GM21390 (cell line): ENCODE measurements at regions not wholly inside any gene's neighbourhood (a gene's known extent, or its start where the extent isn't known, plus 50 kb on each side); places are given as distances from the start of the nearest gene placed in this dataset.
"Not testable (repeated sequence)": the region's sequence is repeated elsewhere in the genome, so short reads cannot be mapped to it uniquely, and the experiment has no call there.

Experiments used
- ATAC-seq: cut with Tn5 transposase; IDR thresholded peaks from one replicate; pipeline ENCODE4 v1.9.1; 2021; ENCODE audit not compliant: unreplicated experiment

DNA sequence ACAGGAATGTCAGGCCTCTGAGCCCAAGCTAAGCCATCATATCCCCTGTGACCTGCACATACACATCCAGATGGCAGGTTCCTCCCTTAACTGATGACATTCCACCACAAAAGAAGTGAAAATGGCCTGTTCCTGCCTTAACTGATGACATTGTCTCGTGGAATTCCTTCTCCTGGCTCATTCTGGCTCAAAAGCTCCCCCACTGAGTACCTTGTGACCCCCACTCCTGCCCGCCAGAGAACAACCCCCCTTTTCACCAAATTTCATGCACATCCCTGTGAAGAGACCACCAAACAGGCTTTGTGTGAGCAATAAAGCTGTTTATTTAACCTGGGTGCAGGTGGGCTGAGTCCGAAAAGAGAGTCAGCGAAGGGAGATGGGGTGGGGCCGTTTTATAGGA is 447.4 kb downstream of the FGF13 start:
- not testable (repeated sequence) for ATAC-seq

- ATAC-seq: no peak
Observed at GRCh38 chrX:138270931-138271330, 440.6 kb downstream of the FGF13 start.

- ATAC-seq: not testable (repeated sequence)
Observed at GRCh38 chrX:138282598-138283150, 428.8 kb downstream of the FGF13 start.

DNA sequence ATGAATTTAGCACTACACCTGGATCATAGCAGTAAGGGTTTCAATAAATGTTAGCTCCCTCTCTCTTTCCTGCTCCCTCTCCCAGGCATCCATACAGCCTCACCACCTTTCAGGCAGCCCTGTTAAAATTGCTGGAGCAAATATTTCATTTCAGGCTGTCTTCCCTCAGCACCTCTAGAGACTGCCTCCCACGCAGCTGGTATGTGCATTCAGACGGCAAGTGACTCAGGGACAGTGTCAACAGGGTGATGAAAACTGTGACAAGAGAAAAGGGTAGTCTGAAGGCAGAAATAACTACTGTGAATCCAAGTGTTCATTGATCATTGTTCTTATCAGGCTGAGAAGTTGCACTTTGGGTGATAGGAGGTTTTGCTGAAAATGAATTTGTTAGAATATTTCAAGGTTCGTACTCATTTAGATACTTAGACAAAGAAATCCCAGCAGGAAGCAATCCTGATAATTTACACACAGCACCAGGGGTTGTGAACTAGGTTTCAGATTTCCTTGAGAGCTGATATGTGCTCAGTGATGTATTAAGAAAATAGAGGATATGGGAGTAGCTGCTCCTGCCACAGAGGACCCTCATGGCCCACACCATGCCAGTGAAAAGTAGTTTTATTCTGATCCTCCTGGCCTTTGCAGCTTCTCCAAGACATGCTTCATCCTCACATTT is 424.2 kb downstream of the FGF13 start:
- ATAC-seq: no peak

DNA sequence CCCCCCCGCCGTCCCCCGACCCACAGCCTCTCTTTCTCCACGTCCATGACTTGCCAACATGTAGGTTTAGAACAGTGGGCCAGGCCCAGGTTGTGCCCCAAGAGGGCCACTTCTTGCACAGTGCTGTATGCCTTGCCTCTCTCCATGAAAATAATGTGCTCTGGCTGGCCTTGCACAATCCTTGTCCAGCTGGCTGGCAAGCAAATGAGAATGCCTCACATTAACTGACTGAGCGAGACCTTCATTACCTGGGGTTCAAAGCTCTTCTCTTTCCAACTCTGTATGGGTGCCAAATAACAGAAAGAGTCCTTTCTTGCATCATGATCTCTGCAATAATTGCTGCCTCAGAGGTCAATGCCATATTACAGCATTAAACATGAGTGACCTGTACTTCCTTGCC is 416.6 kb downstream of the FGF13 start:
- ATAC-seq: no peak

DNA sequence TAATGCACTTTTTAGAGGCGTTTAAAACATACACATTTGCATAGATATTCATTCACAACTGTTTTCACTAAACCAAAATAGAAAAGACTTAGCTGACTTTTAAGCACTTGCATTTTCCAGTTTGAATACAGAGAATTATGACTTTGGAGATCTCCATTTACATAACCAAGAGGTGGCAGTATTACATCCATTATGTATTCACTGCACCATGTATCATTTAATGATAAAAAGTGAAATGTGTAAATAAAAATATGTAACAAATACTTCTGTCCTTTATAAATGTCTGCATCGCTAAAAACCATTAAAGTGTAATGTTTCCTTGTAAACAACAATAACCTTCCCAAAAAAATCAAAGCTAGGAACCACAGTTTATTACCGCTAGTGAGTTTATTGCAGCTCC is 413.2 kb downstream of the FGF13 start:
- ATAC-seq: no peak

DNA sequence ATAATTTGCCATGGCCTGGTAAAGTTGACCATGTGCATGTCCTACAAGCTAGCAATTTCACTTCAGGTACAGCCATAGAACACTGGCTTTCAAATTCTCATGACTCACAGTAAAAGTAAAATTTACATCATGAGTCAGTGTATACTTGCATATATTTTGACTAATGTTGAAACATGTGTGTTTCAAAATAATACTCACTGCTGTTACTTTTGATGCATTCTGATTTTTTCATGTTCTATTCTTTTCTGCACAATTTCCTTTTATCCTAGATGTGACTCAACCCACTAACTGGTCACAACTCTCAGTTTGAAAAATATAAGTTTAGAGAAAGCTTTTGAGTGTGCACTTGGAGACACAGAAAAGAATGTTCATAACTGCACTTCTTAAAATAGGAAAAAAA is 365.7 kb downstream of the FGF13 start:
- ATAC-seq: no peak

- ATAC-seq: no peak
Observed at GRCh38 chrX:138349351-138349750, 362.2 kb downstream of the FGF13 start.

DNA sequence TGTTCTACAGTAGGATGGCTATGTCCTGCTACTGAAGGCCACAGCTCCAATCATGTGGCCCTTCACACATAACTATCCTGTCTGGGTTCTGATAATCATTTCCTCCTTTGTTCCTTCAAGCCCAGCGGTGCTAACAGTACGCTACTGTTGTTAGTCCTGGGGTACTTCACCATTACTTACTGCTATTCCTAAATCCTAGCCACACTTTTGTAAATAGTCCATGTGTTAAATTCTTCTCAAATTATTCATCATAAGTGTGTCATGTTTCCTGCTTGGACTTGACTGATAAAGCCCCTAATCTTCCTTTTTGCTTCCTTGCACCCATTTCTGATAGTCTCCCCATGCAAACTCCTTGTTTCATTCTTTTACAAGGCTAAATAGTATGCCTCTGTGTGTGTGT is 332.6 kb downstream of the FGF13 start:
- ATAC-seq: no peak

DNA sequence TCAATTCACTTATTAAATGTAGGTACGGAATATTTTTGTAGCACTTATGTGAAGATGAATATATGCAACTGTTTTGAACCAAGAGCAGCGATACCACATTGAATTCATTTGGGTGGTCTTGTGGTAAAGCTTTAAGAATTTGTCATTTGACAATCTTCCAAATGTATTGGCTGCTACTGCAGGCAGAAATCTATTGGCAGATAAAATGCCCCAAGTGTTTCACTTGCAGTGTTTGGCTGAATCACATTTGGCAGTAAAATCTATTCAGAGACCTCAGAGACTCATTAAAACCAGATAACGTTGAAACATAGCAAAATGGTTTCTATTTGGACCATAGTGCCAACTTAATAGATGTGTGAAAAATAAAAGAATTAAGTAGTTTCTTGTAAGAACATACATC is 303.4 kb downstream of the FGF13 start:
- no peak for ATAC-seq

- ATAC-seq: no peak
Observed at GRCh38 chrX:138411048-138411447, 300.5 kb downstream of the FGF13 start.
